ENCODE measurements at regions not wholly inside any gene's neighbourhood (a gene's known extent, or its start where the extent isn't known, plus 50 kb on each side); places are given as distances from the start of the nearest gene placed in this dataset.

DNA sequence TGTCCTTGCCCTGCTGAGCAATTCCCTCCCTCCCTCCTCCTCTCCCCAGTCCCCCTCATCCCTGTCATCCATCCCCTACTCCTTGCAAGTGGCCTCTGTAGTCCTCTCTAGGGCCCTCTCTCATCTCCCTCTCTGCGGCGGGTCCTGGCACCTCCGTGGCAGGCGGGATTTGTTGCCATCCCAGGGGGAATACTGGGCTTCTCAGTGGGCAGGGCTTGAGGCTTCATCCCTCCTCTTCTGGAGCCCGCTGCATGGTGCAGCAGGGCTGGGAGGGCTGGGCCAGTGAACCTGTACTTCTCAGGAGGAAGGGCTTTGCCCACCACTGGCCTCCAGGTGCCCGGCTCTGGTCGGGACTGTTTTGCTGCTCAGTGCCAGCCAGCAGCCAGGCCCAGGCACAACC is 216.2 kb downstream of the TFCP2L1 start:
- TF ChIP-seq SIN3A (IDR thresholded peaks at IDR 0.05; ENCODE audit: borderline replicate concordance, insufficient read depth, low read length) (no peak), POLR2AphosphoS5 (IDR thresholded peaks at IDR 0.05; ENCODE audit: low read depth, low read length) (no peak), FOXP2 (optimal IDR thresholded peaks at IDR 0.05; ENCODE audit: borderline replicate concordance, extremely low read depth, extremely low read length, insufficient read depth) (no peak), TAF1 (IDR thresholded peaks at IDR 0.05; ENCODE audit: borderline replicate concordance, insufficient read depth, low read length) (no peak)
- TF ChIP-seq, protein P1, sequence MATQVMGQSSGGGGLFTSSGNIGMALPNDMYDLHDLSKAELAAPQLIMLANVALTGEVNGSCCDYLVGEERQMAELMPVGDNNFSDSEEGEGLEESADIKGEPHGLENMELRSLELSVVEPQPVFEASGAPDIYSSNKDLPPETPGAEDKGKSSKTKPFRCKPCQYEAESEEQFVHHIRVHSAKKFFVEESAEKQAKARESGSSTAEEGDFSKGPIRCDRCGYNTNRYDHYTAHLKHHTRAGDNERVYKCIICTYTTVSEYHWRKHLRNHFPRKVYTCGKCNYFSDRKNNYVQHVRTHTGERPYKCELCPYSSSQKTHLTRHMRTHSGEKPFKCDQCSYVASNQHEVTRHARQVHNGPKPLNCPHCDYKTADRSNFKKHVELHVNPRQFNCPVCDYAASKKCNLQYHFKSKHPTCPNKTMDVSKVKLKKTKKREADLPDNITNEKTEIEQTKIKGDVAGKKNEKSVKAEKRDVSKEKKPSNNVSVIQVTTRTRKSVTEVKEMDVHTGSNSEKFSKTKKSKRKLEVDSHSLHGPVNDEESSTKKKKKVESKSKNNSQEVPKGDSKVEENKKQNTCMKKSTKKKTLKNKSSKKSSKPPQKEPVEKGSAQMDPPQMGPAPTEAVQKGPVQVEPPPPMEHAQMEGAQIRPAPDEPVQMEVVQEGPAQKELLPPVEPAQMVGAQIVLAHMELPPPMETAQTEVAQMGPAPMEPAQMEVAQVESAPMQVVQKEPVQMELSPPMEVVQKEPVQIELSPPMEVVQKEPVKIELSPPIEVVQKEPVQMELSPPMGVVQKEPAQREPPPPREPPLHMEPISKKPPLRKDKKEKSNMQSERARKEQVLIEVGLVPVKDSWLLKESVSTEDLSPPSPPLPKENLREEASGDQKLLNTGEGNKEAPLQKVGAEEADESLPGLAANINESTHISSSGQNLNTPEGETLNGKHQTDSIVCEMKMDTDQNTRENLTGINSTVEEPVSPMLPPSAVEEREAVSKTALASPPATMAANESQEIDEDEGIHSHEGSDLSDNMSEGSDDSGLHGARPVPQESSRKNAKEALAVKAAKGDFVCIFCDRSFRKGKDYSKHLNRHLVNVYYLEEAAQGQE (IDR thresholded peaks at IDR 0.05; ENCODE audit: insufficient read depth in 1 of 2, low read depth in 2 of 2, low read length in 2 of 2): no peak

DNA sequence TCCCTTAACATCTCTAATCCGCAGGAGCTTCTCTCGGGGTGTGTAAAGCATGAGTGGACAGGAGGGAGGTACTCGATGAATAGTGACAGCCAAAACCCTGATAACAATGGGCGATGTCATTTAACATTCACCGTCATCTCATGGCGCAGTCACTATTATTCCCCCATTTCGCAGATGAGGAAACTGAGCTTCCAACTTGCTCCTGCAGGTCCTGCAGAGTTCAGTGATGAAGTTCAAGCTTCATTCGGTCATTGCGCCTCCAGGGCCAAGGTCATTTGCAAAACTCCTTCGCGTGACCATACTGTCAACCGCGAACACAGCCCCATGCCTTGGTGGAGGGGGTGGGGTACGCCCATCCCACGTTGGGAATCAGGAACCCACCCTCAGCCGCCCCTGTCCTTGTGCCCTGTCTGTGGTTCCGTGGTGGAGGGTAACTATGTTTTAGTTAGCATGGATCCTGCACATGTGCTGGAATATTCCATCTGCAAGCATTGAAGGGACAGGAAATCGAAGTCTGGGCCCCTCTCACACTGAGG is 215.5 kb downstream of the TFCP2L1 start:
- no peak for TF ChIP-seq POLR2AphosphoS5 (IDR thresholded peaks at IDR 0.05; ENCODE audit: low read depth, low read length)
- no peak for TF ChIP-seq TAF1 (IDR thresholded peaks at IDR 0.05; ENCODE audit: borderline replicate concordance, insufficient read depth, low read length)
- TF ChIP-seq, protein P1 (IDR thresholded peaks at IDR 0.05; ENCODE audit: insufficient read depth in 1 of 2, low read depth in 2 of 2, low read length in 2 of 2): no peak
- TF ChIP-seq SIN3A (IDR thresholded peaks at IDR 0.05; ENCODE audit: borderline replicate concordance, insufficient read depth, low read length): no peak
- TF ChIP-seq FOXP2 (optimal IDR thresholded peaks at IDR 0.05; ENCODE audit: borderline replicate concordance, extremely low read depth, extremely low read length, insufficient read depth): no peak

DNA sequence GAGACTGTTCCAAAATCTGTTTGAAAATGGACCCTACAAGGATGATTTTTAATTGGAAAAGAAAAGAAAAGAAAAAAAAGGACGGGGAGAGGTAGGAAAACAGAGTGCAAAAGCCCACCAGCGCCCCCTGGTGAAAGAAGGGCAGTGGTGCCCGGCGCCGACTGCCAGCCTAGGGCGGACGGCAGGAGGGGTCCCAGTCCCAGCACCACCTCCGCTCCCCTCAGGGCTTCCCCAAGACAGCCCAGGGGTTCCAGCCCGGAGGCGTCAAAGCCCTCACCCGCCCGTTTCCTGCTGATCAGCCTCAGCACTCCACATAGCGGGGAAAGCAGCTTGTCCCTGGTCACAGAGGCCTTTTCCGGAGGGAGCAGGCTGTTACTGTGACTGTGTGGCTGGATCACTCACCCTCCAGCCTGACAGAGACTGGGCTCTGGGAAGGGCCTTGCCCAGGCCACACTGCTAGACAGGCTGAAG is 213.9 kb downstream of the TFCP2L1 start:
- TF ChIP-seq POLR2AphosphoS5 (IDR thresholded peaks at IDR 0.05; ENCODE audit: low read depth, low read length) (no peak), FOXP2 (optimal IDR thresholded peaks at IDR 0.05; ENCODE audit: borderline replicate concordance, extremely low read depth, extremely low read length, insufficient read depth) (no peak), TAF1 (IDR thresholded peaks at IDR 0.05; ENCODE audit: borderline replicate concordance, insufficient read depth, low read length) (no peak), SIN3A (IDR thresholded peaks at IDR 0.05; ENCODE audit: borderline replicate concordance, insufficient read depth, low read length) (no peak)
- TF ChIP-seq, protein P1 (IDR thresholded peaks at IDR 0.05; ENCODE audit: insufficient read depth in 1 of 2, low read depth in 2 of 2, low read length in 2 of 2): no peak

DNA sequence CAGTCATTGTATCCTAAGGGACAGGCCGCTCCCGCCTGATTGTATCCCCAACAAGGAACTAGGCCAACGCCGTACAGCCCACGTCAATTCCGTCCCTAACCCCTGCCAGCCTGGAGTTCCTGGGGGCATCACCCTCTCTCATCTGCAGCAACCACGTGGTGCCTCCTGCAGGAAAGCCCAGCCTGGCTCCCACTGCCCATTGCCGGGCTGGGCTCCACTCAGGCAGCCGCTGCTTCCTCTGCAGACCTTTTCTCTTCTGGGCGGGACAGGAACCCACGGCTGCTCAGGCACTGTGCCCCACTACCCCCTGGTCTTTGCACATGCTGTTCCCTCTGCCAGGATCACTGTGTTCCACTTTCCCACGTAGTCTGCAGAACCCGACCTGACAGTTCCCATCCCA is 212.2 kb downstream of the TFCP2L1 start:
- TF ChIP-seq POLR2AphosphoS5 (IDR thresholded peaks at IDR 0.05; ENCODE audit: low read depth, low read length): no peak
- TF ChIP-seq, protein P1 (IDR thresholded peaks at IDR 0.05; ENCODE audit: insufficient read depth in 1 of 2, low read depth in 2 of 2, low read length in 2 of 2): no peak
